HFFc6 (cell line): ENCODE measurements at regions not wholly inside any gene's neighbourhood (a gene's known extent, or its start where the extent isn't known, plus 50 kb on each side); places are given as distances from the start of the nearest gene placed in this dataset.

Source experiments
- DNase-seq: peaks from one replicate; pipeline ENCODE4 v3.0.0-alpha.2; 2018
- H3K27ac Mint-ChIP-seq: 2 replicates; pipeline ENCODE4 v1.8.0; 2020; ENCODE audit warnings: mild to moderate bottlenecking, mixed read lengths
- H3K27me3 Mint-ChIP-seq: 2 replicates; pipeline ENCODE4 v1.8.0; 2021; ENCODE audit warnings: mild to moderate bottlenecking, moderate library complexity, mixed read lengths; ENCODE audit not compliant: insufficient read depth
- H3K36me3 Mint-ChIP-seq: 2 replicates; pipeline ENCODE4 v1.8.0; 2021; ENCODE audit warnings: low read depth, mixed read lengths
- H3K4me1 Mint-ChIP-seq: 2 replicates; pipeline ENCODE4 v1.8.0; 2020; ENCODE audit warnings: low read depth, mixed read lengths
- H3K4me3 Mint-ChIP-seq: 2 replicates; pipeline ENCODE4 v1.8.0; 2020; ENCODE audit warnings: mild to moderate bottlenecking, moderate library complexity, mixed read lengths
- H3K9me3 Mint-ChIP-seq: 2 replicates; pipeline ENCODE4 v1.8.0; 2020; ENCODE audit warnings: mild to moderate bottlenecking, mixed read lengths
- CTCF ChIP-seq: fragments of 200-600 bp; sonication (generic); IDR thresholded peaks from 2 replicates; pipeline ENCODE4 v1.5.0; 2021; ENCODE audit warnings: antibody characterized with exemption, mild to moderate bottlenecking

GRCh38 chr1:38477811-38478210 is 381.8 kb downstream of the RRAGC start:
- Mint-ChIP-seq H3K36me3 (no peaks in the 10 kb centered on the region), H3K27me3 (peaks cover 3% of the 10 kb centered on the region; the same call in 1 of the 2 replicates), H3K27ac (no peak overlapping the region), H3K4me3 (no peak overlapping the region), H3K9me3 (peaks cover 20% of the 10 kb centered on the region), H3K4me1 (no peaks in the 10 kb centered on the region)
- TF ChIP-seq CTCF = no peak
- no peak for DNase-seq

GRCh38 chr1:38476850-38477178 is 382.8 kb downstream of the RRAGC start:
- Mint-ChIP-seq H3K36me3 (no peaks in the 10 kb centered on the region), H3K27ac (no peak overlapping the region), H3K9me3 (peaks cover 17% of the 10 kb centered on the region), H3K27me3 (peaks cover 3% of the 10 kb centered on the region; the same call in 1 of the 2 replicates), H3K4me3 (no peak overlapping the region), H3K4me1 (no peaks in the 10 kb centered on the region)
- DNase-seq = no peak
- no peak for TF ChIP-seq CTCF

- no peak overlapping the region for H3K4me3 Mint-ChIP-seq
- no peaks in the 10 kb centered on the region for H3K36me3 Mint-ChIP-seq
- H3K4me1 Mint-ChIP-seq = no peaks in the 10 kb centered on the region
- H3K27me3 Mint-ChIP-seq = peaks cover 3% of the 10 kb centered on the region; the same call in 1 of the 2 replicates
- TF ChIP-seq CTCF = no peak
- DNase-seq = no peak
- peaks cover 15% of the 10 kb centered on the region for H3K9me3 Mint-ChIP-seq
- H3K27ac Mint-ChIP-seq = no peak overlapping the region
These were observed 383.3 kb downstream of the RRAGC start for GRCh38 chr1:38476111-38476849.

- Mint-ChIP-seq H3K4me3 (no peak overlapping the region), H3K27ac (no peak overlapping the region), H3K36me3 (no peaks in the 10 kb centered on the region), H3K27me3 (peaks cover 3% of the 10 kb centered on the region; the same call in 1 of the 2 replicates), H3K9me3 (peaks cover 15% of the 10 kb centered on the region), H3K4me1 (no peaks in the 10 kb centered on the region)
- DNase-seq = no peak
- TF ChIP-seq CTCF = no peak
These were observed 384.0 kb downstream of the RRAGC start for GRCh38 chr1:38475624-38476005.

GRCh38 chr1:38474738-38475623 is 384.6 kb downstream of the RRAGC start:
- TF ChIP-seq CTCF = no peak
- H3K9me3 Mint-ChIP-seq = peaks cover 15% of the 10 kb centered on the region
- H3K4me3 Mint-ChIP-seq = no peak overlapping the region
- no peak for DNase-seq
- no peaks in the 10 kb centered on the region for H3K4me1 Mint-ChIP-seq
- H3K36me3 Mint-ChIP-seq = no peaks in the 10 kb centered on the region
- H3K27me3 Mint-ChIP-seq = peaks cover 3% of the 10 kb centered on the region; the same call in 1 of the 2 replicates
- H3K27ac Mint-ChIP-seq = no peak overlapping the region
